Immature natural killer cell (primary cell): ENCODE measurements at regions not wholly inside any gene's neighbourhood (a gene's known extent, or its start where the extent isn't known, plus 50 kb on each side); places are given as distances from the start of the nearest gene placed in this dataset.
"Not testable (repeated sequence)": the region's sequence is repeated elsewhere in the genome, so short reads cannot be mapped to it uniquely, and the experiment has no call there.

Source experiments
- DNase-seq, 3 donors: peaks; one replicate each; pipeline ENCODE4 v3.0.0; 2022; ENCODE audit warnings: mixed read lengths in 1 of 3
- H3K27ac Mint-ChIP-seq, 6 donors: one replicate each; pipeline ENCODE4 v1.8.0; 2020; ENCODE audit warnings: mixed read lengths in 6 of 6, mild to moderate bottlenecking in 5 of 6, inconsistent platforms in 4 of 6, moderate library complexity in 3 of 6
- H3K27me3 Mint-ChIP-seq, 3 donors: one replicate each; pipeline ENCODE4 v1.8.0; 2020 to 2021; ENCODE audit warnings: low read depth in 3 of 3, mild to moderate bottlenecking in 3 of 3, mixed read lengths in 3 of 3, moderate library complexity in 3 of 3, inconsistent platforms in 1 of 3
- H3K36me3 Mint-ChIP-seq, 3 donors: one replicate each; pipeline ENCODE4 v1.8.0; 2020; ENCODE audit warnings: mixed read lengths in 3 of 3, inconsistent platforms in 2 of 3, mild to moderate bottlenecking in 2 of 3
- H3K4me1 Mint-ChIP-seq, 2 donors: one replicate each; pipeline ENCODE4 v1.8.0; 2020; ENCODE audit warnings: inconsistent platforms in 2 of 2, mild to moderate bottlenecking in 2 of 2, mixed read lengths in 2 of 2, moderate library complexity in 1 of 2
- H3K4me3 Mint-ChIP-seq, 5 donors: one replicate each; pipeline ENCODE4 v1.8.0; 2020; ENCODE audit warnings: mild to moderate bottlenecking in 5 of 5, mixed read lengths in 5 of 5, inconsistent platforms in 3 of 5, moderate library complexity in 3 of 5
- H3K9me3 Mint-ChIP-seq, 6 donors: one replicate each; pipeline ENCODE4 v1.8.0; 2020; ENCODE audit warnings: mild to moderate bottlenecking in 6 of 6, mixed read lengths in 6 of 6, inconsistent platforms in 4 of 6, moderate library complexity in 3 of 6

- Mint-ChIP-seq H3K27ac (no peak overlapping the region), H3K36me3 (peaks cover 0 to 3% (median 0%) of the 10 kb centered on the region in 3 donors), H3K9me3 (peaks cover 12 to 40% (median 26%) of the 10 kb centered on the region in 6 donors), H3K4me3 (no peak overlapping the region), H3K4me1 (no peaks in the 10 kb centered on the region), H3K27me3 (no peaks in the 10 kb centered on the region)
- no peak for DNase-seq
Observed at GRCh38 chr9:24931894-24932293, 386.2 kb upstream of the IZUMO3 start.

GRCh38 chr9:24912767-24913166 is 367.1 kb upstream of the IZUMO3 start:
- H3K27ac Mint-ChIP-seq = no peak overlapping the region
- H3K4me1 Mint-ChIP-seq = no peaks in the 10 kb centered on the region
- peaks cover 0 to 4% (median 0%) of the 10 kb centered on the region in 3 donors for H3K36me3 Mint-ChIP-seq
- no peak overlapping the region for H3K4me3 Mint-ChIP-seq
- no peak for DNase-seq
- peaks cover 0 to 2% (median 0%) of the 10 kb centered on the region in 3 donors for H3K27me3 Mint-ChIP-seq
- H3K9me3 Mint-ChIP-seq = peaks cover 8 to 60% (median 39%) of the 10 kb centered on the region in 6 donors

GRCh38 chr9:24901319-24901718 is 355.6 kb upstream of the IZUMO3 start:
- peaks cover 0 to 2% (median 2%) of the 10 kb centered on the region in 3 donors for H3K27me3 Mint-ChIP-seq
- no peaks in the 10 kb centered on the region for H3K4me1 Mint-ChIP-seq
- H3K9me3 Mint-ChIP-seq = peaks cover 22 to 56% (median 32%) of the 10 kb centered on the region in 6 donors
- H3K4me3 Mint-ChIP-seq = no peak overlapping the region
- DNase-seq = no peak
- H3K27ac Mint-ChIP-seq = no peak overlapping the region
- H3K36me3 Mint-ChIP-seq = no peaks in the 10 kb centered on the region

- Mint-ChIP-seq H3K4me1 (no peaks in the 10 kb centered on the region), H3K4me3 (no peak overlapping the region), H3K27ac (no peak overlapping the region), H3K36me3 (no peaks in the 10 kb centered on the region), H3K9me3 (peaks cover 20 to 58% (median 31%) of the 10 kb centered on the region in 6 donors), H3K27me3 (peaks cover 0 to 2% (median 2%) of the 10 kb centered on the region in 3 donors)
- no peak for DNase-seq
Observed at GRCh38 chr9:24900179-24900578, 354.5 kb upstream of the IZUMO3 start.

GRCh38 chr9:24899463-24899862 is 353.8 kb upstream of the IZUMO3 start:
- H3K4me3 Mint-ChIP-seq = no peak overlapping the region
- no peak overlapping the region for H3K27ac Mint-ChIP-seq
- H3K36me3 Mint-ChIP-seq = no peaks in the 10 kb centered on the region
- DNase-seq = no peak
- peaks cover 19 to 53% (median 30%) of the 10 kb centered on the region in 6 donors for H3K9me3 Mint-ChIP-seq
- H3K27me3 Mint-ChIP-seq = peaks cover 0 to 2% (median 2%) of the 10 kb centered on the region in 3 donors
- no peaks in the 10 kb centered on the region for H3K4me1 Mint-ChIP-seq

GRCh38 chr9:24897826-24898225 is 352.1 kb upstream of the IZUMO3 start:
- H3K27ac Mint-ChIP-seq = no peak overlapping the region

GRCh38 chr9:24881361-24881760 is 335.7 kb upstream of the IZUMO3 start:
- Mint-ChIP-seq H3K4me3 (no peak overlapping the region), H3K9me3 (peaks cover 2 to 47% (median 24%) of the 10 kb centered on the region in 6 donors), H3K27me3 (peaks cover 0 to 2% (median 0%) of the 10 kb centered on the region in 3 donors), H3K27ac (no peak overlapping the region), H3K36me3 (no peaks in the 10 kb centered on the region), H3K4me1 (no peaks in the 10 kb centered on the region)
- no peak for DNase-seq

More at GRCh38 chr9:24897826-24898225, 352.1 kb upstream of the IZUMO3 start:
- no peak for DNase-seq
- Mint-ChIP-seq H3K36me3 (no peaks in the 10 kb centered on the region), H3K9me3 (peaks cover 24 to 57% (median 35%) of the 10 kb centered on the region in 6 donors), H3K4me3 (no peak overlapping the region), H3K4me1 (no peaks in the 10 kb centered on the region), H3K27me3 (peaks cover 0 to 2% (median 2%) of the 10 kb centered on the region in 3 donors)

- H3K9me3 Mint-ChIP-seq = peaks cover 9 to 56% (median 31%) of the 10 kb centered on the region in 6 donors
- H3K36me3 Mint-ChIP-seq = no peaks in the 10 kb centered on the region
- H3K4me3 Mint-ChIP-seq = no peak overlapping the region
- peaks cover 0 to 2% (median 0%) of the 10 kb centered on the region in 3 donors for H3K27me3 Mint-ChIP-seq
- DNase-seq = no peak
- no peaks in the 10 kb centered on the region for H3K4me1 Mint-ChIP-seq
- H3K27ac Mint-ChIP-seq = no peak overlapping the region
Observed at GRCh38 chr9:24879591-24879990, 333.9 kb upstream of the IZUMO3 start.

- peaks cover 2 to 61% (median 37%) of the 10 kb centered on the region in 6 donors for H3K9me3 Mint-ChIP-seq
- not testable (repeated sequence) for H3K27ac Mint-ChIP-seq, H3K4me3 Mint-ChIP-seq, H3K4me1 Mint-ChIP-seq, DNase-seq, H3K27me3 Mint-ChIP-seq, H3K36me3 Mint-ChIP-seq
Observed at GRCh38 chr9:24856601-24857000, 310.9 kb upstream of the IZUMO3 start.

- no peaks in the 10 kb centered on the region for H3K4me1 Mint-ChIP-seq
- peaks cover 0 to 1% (median 0%) of the 10 kb centered on the region in 3 donors for H3K27me3 Mint-ChIP-seq
- DNase-seq = no peak
Observed at GRCh38 chr9:24846248-24846912, 300.7 kb upstream of the IZUMO3 start.

GRCh38 chr9:24844217-24844616 is 298.5 kb upstream of the IZUMO3 start:
- Mint-ChIP-seq H3K4me1 (no peaks in the 10 kb centered on the region), H3K27me3 (peaks cover 0 to 4% (median 0%) of the 10 kb centered on the region in 3 donors), H3K4me3 (no peak overlapping the region), H3K36me3 (no peaks in the 10 kb centered on the region), H3K9me3 (peaks cover 11 to 65% (median 36%) of the 10 kb centered on the region in 6 donors), H3K27ac (no peak overlapping the region)
- DNase-seq = no peak

More at GRCh38 chr9:24846248-24846912, 300.7 kb upstream of the IZUMO3 start:
- peaks cover 12 to 63% (median 31%) of the 10 kb centered on the region in 6 donors for H3K9me3 Mint-ChIP-seq
- no peaks in the 10 kb centered on the region for H3K36me3 Mint-ChIP-seq
- H3K27ac Mint-ChIP-seq = no peak overlapping the region
- no peak overlapping the region for H3K4me3 Mint-ChIP-seq

- peaks cover 11 to 60% (median 37%) of the 10 kb centered on the region in 6 donors for H3K9me3 Mint-ChIP-seq
- DNase-seq = no peak
- no peaks in the 10 kb centered on the region for H3K4me1 Mint-ChIP-seq
- peaks cover 0 to 6% (median 0%) of the 10 kb centered on the region in 3 donors for H3K27me3 Mint-ChIP-seq
- H3K36me3 Mint-ChIP-seq = no peaks in the 10 kb centered on the region
- no peak overlapping the region for H3K27ac Mint-ChIP-seq
- H3K4me3 Mint-ChIP-seq = no peak overlapping the region
Observed at GRCh38 chr9:24841993-24842392, 296.3 kb upstream of the IZUMO3 start.

- Mint-ChIP-seq H3K4me3 (no peak overlapping the region), H3K4me1 (no peaks in the 10 kb centered on the region), H3K27me3 (no peaks in the 10 kb centered on the region), H3K36me3 (peaks cover 0 to 4% (median 0%) of the 10 kb centered on the region in 3 donors), H3K27ac (no peak overlapping the region), H3K9me3 (peaks cover 11 to 37% (median 16%) of the 10 kb centered on the region in 6 donors)
- no peak for DNase-seq
Observed at GRCh38 chr9:24832307-24832706, 286.6 kb upstream of the IZUMO3 start.

- H3K36me3 Mint-ChIP-seq = peaks cover 0 to 4% (median 0%) of the 10 kb centered on the region in 3 donors
- H3K4me3 Mint-ChIP-seq = no peak overlapping the region
- no peak for DNase-seq
- no peak overlapping the region for H3K27ac Mint-ChIP-seq
- peaks cover 0 to 4% (median 0%) of the 10 kb centered on the region in 3 donors for H3K27me3 Mint-ChIP-seq
- H3K9me3 Mint-ChIP-seq = peaks cover 21 to 69% (median 33%) of the 10 kb centered on the region in 6 donors
- no peaks in the 10 kb centered on the region for H3K4me1 Mint-ChIP-seq
Observed at GRCh38 chr9:24828687-24829086, 283.0 kb upstream of the IZUMO3 start.
